Hepatocyte (in vitro differentiated cells): ENCODE measurements at regions not wholly inside any gene's neighbourhood (a gene's known extent, or its start where the extent isn't known, plus 50 kb on each side); places are given as distances from the start of the nearest gene placed in this dataset.

Experiments used
- EZH2 ChIP-seq: fragments of 200-600 bp; sonication (generic); IDR thresholded peaks from 2 replicates; pipeline ENCODE4 v1.6.1; 2016; ENCODE audit warnings: antibody characterized with exemption, mild to moderate bottlenecking, borderline replicate concordance
- EZH2phosphoT487 ChIP-seq: fragments of 200-600 bp; sonication (generic); IDR thresholded peaks from one replicate; pipeline ENCODE4 v1.6.1; 2018; ENCODE audit warnings: antibody characterized with exemption, mild to moderate bottlenecking, low read depth, moderate library complexity; ENCODE audit not compliant: unreplicated experiment, severe bottlenecking
- TF ChIP-seq, protein P1 (sequence below): fragments of 200-600 bp; sonication (generic); IDR thresholded peaks from 2 replicates; pipeline ENCODE4 v1.5.1; 2016; ENCODE audit warnings: antibody characterized with exemption, mild to moderate bottlenecking; ENCODE audit not compliant: poor library complexity

GRCh38 chr3:65194047-65194714 lies 506.4 kb upstream of the ADAMTS9 start:
- TF ChIP-seq, protein P1, sequence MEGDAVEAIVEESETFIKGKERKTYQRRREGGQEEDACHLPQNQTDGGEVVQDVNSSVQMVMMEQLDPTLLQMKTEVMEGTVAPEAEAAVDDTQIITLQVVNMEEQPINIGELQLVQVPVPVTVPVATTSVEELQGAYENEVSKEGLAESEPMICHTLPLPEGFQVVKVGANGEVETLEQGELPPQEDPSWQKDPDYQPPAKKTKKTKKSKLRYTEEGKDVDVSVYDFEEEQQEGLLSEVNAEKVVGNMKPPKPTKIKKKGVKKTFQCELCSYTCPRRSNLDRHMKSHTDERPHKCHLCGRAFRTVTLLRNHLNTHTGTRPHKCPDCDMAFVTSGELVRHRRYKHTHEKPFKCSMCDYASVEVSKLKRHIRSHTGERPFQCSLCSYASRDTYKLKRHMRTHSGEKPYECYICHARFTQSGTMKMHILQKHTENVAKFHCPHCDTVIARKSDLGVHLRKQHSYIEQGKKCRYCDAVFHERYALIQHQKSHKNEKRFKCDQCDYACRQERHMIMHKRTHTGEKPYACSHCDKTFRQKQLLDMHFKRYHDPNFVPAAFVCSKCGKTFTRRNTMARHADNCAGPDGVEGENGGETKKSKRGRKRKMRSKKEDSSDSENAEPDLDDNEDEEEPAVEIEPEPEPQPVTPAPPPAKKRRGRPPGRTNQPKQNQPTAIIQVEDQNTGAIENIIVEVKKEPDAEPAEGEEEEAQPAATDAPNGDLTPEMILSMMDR = no peak
- TF ChIP-seq EZH2 (no peak), EZH2phosphoT487 (no peak)
